Uterus (tissue), 3 donors: ENCODE measurements at regions not wholly inside any gene's neighbourhood (a gene's known extent, or its start where the extent isn't known, plus 50 kb on each side); places are given as distances from the start of the nearest gene placed in this dataset.

Experiments used
- DNase-seq, 2 donors: peaks; one replicate each; pipeline ENCODE4 v3.0.0-alpha.2; 2019 to 2020
- H3K27ac ChIP-seq, 2 donors: fragments of 200-600 bp; sonication (generic); 1 replicate in 1 of 2; 2 replicates in 1 of 2; pipeline ENCODE4 v1.5.1; 2016 to 2018
- H3K27me3 ChIP-seq, 2 donors: fragments of 200-600 bp; sonication (generic); one replicate each; pipeline ENCODE4 v1.5.1; 2018 to 2019; ENCODE audit warnings: control low read depth in 1 of 2
- H3K36me3 ChIP-seq, 2 donors: fragments of 200-600 bp; sonication (generic); one replicate each; pipeline ENCODE4 v1.5.1; 2019; ENCODE audit warnings: control low read depth in 1 of 2
- H3K4me1 ChIP-seq, 2 donors: fragments of 200-600 bp; sonication (generic); one replicate each; pipeline ENCODE4 v1.5.1; 2018 to 2019; ENCODE audit warnings: control low read depth in 1 of 2
- H3K4me3 ChIP-seq, 2 donors: fragments of 200-600 bp; sonication (generic); 1 replicate in 1 of 2; 2 replicates in 1 of 2; pipeline ENCODE4 v1.5.1; 2018 to 2019; ENCODE audit warnings: mild to moderate bottlenecking in 1 of 2
- H3K9me3 ChIP-seq, 2 donors: fragments of 200-600 bp; sonication (generic); one replicate each; pipeline ENCODE4 v1.5.1; 2019; ENCODE audit warnings: control low read depth in 1 of 2
- CTCF ChIP-seq, 4 experiments: fragments of 200-600 bp in 2 of 4; fragments of 450-650 bp in 2 of 4; sonication (generic) in 2 of 4; IDR thresholded peaks; one replicate each; pipeline ENCODE4 v1.5.1; 2016 to 2019; ENCODE audit warnings: antibody characterized with exemption in 4 of 4, mild to moderate bottlenecking in 2 of 4, moderate library complexity in 1 of 4
- POLR2A ChIP-seq, 2 donors: fragments of 450-650 bp; IDR thresholded peaks; one replicate each; pipeline ENCODE4 v1.6.1; 2016; ENCODE audit warnings: antibody characterized with exemption in 2 of 2, mild to moderate bottlenecking in 1 of 2, moderate library complexity in 1 of 2
- intact Hi-C: fragments of 100-400 bp; cut with DNase I; formaldehyde crosslinking; loops from one replicate; pipeline ENCODE4 v1.15.1; 2023; ENCODE audit warnings: low total_unique reads
- donor health status: DM: yes; HTN: yes; CAD: no.

- Histone ChIP-seq H3K36me3 (no peaks in the 10 kb centered on the region), H3K9me3 (no peaks in the 10 kb centered on the region), H3K4me1 (no peaks in the 10 kb centered on the region), H3K4me3 (no peak overlapping the region), H3K27me3 (no peaks in the 10 kb centered on the region), H3K27ac (no peak overlapping the region)
- intact Hi-C loops = no loop called here
- no peak for TF ChIP-seq POLR2A (IDR thresholded peaks at IDR 0.05)
- no peak for TF ChIP-seq CTCF (IDR thresholded peaks at IDR 0.05)
- DNase-seq = no peak
Observed at GRCh38 chr2:191760655-191761262, 82.8 kb downstream of the NABP1 start.

- TF ChIP-seq CTCF (IDR thresholded peaks at IDR 0.05) (no peak), POLR2A (IDR thresholded peaks at IDR 0.05) (no peak)
- H3K4me3 ChIP-seq = no peak overlapping the region
- H3K4me1 ChIP-seq = no peaks in the 10 kb centered on the region
- intact Hi-C loops = no loop called here
- no peaks in the 10 kb centered on the region for H3K27me3 ChIP-seq
- no peaks in the 10 kb centered on the region for H3K36me3 ChIP-seq
- H3K9me3 ChIP-seq = no peaks in the 10 kb centered on the region
- no peak overlapping the region for H3K27ac ChIP-seq
- no peak for DNase-seq
Observed at GRCh38 chr2:191773136-191773535, 73.8 kb downstream of the CAVIN2 start.

- Histone ChIP-seq H3K27ac (no peak overlapping the region), H3K36me3 (no peaks in the 10 kb centered on the region), H3K27me3 (no peaks in the 10 kb centered on the region), H3K9me3 (no peaks in the 10 kb centered on the region), H3K4me1 (no peaks in the 10 kb centered on the region), H3K4me3 (no peak overlapping the region)
- no peak for DNase-seq
- intact Hi-C loops = no loop called here
- TF ChIP-seq CTCF (IDR thresholded peaks at IDR 0.05) = no peak
- no peak for TF ChIP-seq POLR2A (IDR thresholded peaks at IDR 0.05)
Observed at GRCh38 chr2:191777351-191777750, 69.5 kb downstream of the CAVIN2 start.

- no peak for DNase-seq
- no peak for TF ChIP-seq POLR2A (IDR thresholded peaks at IDR 0.05)
- TF ChIP-seq CTCF (IDR thresholded peaks at IDR 0.05) = no peak
Observed at GRCh38 chr2:191778041-191778440, 68.8 kb downstream of the CAVIN2 start.

GRCh38 chr2:191782351-191782750 is 64.5 kb downstream of the CAVIN2 start:
- H3K9me3 ChIP-seq = no peaks in the 10 kb centered on the region
- H3K27ac ChIP-seq = no peak overlapping the region
- H3K4me1 ChIP-seq = no peaks in the 10 kb centered on the region
- TF ChIP-seq POLR2A (IDR thresholded peaks at IDR 0.05) = no peak
- TF ChIP-seq CTCF (IDR thresholded peaks at IDR 0.05) = no peak
- no peaks in the 10 kb centered on the region for H3K27me3 ChIP-seq
- DNase-seq = no peak
- H3K36me3 ChIP-seq = no peaks in the 10 kb centered on the region
- intact Hi-C loops = no loop called here
- H3K4me3 ChIP-seq = no peak overlapping the region

More at GRCh38 chr2:191778041-191778440, 68.8 kb downstream of the CAVIN2 start:
- Histone ChIP-seq H3K27me3 (no peaks in the 10 kb centered on the region), H3K9me3 (no peaks in the 10 kb centered on the region), H3K4me3 (no peak overlapping the region), H3K27ac (no peak overlapping the region), H3K4me1 (no peaks in the 10 kb centered on the region), H3K36me3 (no peaks in the 10 kb centered on the region)
- intact Hi-C loops = no loop called here
